Omental fat pad (tissue), 3 donors: ENCODE measurements at regions not wholly inside any gene's neighbourhood (a gene's known extent, or its start where the extent isn't known, plus 50 kb on each side); places are given as distances from the start of the nearest gene placed in this dataset.

ENCODE experiments used
- ATAC-seq: fragments of 150-250 bp; one replicate; pipeline ENCODE4 v1.9.1; 2016; ENCODE audit warnings: mild to moderate bottlenecking, moderate library complexity; ENCODE audit not compliant: low FRiP score
- DNase-seq: peaks from one replicate; pipeline ENCODE4 v3.0.0-alpha.2; 2019; ENCODE audit warnings: low spot score
- CTCF ChIP-seq, 3 donors: fragments of 450-650 bp; IDR thresholded peaks; one replicate each; pipeline ENCODE4 v1.5.1; 2016 to 2017; ENCODE audit warnings: antibody characterized with exemption in 3 of 3, mild to moderate bottlenecking in 3 of 3, moderate library complexity in 2 of 3

DNA sequence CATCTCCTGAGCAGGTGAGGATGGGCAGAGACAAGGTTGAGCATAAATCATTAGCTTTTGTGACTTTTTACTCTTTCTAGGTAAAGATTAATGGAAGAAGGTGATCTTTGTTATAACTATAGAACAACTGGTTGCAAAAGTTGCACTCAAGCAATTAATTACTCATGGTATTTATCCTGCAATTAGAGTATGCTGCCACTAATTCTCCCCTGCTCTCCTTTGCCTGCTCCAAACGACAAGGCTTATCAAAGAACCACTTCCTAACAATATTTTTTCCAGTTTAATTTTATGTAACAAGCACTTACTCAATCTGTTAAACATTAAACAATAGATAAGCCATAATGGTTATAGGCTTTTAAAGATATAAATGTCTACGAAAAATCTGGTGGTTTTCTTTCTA lies 189.9 kb upstream of the PELI2 start:
- no peak for ATAC-seq
- no peak for TF ChIP-seq CTCF (IDR thresholded peaks at IDR 0.05)
- no peak for DNase-seq

GRCh38 chr14:55929136-55929535 lies 189.1 kb upstream of the PELI2 start:
- no peak for ATAC-seq
- DNase-seq = no peak
- TF ChIP-seq CTCF (IDR thresholded peaks at IDR 0.05) = no peak

DNA sequence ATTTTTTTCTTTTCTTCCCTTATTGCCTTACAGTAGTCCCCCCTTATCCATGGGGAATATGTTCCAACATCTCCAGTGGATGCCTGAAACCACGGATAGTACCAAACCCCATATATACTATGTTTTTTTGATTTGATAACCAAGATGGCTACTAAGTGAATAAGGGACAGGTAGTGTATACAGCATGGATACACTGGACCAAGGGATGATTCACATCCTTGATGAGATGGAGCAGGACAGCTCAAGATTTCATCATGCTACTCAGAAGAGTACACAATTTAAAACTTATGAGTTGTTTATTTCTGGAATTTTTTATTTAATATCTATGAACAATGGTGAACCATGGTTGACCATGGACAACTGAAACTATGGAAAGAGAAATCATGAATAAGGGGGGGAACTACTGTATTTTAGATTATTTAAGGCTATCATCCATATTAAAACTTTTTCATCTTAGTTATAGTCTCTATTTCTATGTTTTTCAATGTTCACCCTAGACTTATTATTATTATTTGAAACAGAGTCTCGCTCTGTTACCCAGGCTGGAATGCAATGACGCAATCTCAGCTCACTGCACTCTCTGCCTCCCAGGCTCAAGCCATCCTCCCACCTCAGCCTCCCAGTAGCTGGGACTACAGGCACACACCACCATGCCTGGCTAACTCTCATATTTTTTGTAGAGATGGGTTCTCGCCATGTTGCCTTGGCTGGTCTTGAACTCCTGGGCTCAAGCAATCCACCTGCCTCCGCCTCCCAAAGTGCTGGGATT lies 188.0 kb upstream of the PELI2 start:
- DNase-seq (no peak), ATAC-seq (no peak)
- TF ChIP-seq CTCF (IDR thresholded peaks at IDR 0.05) = no peak

- TF ChIP-seq CTCF (IDR thresholded peaks at IDR 0.05) = no peak
- no peak for DNase-seq
- no peak for ATAC-seq
Observed at GRCh38 chr14:55936691-55937090, 181.5 kb upstream of the PELI2 start.

- ATAC-seq (no peak), DNase-seq (no peak)
- no peak for TF ChIP-seq CTCF (IDR thresholded peaks at IDR 0.05)
Observed at GRCh38 chr14:55938249-55938791, 179.9 kb upstream of the PELI2 start.

GRCh38 chr14:55942076-55942654 lies 176.0 kb upstream of the PELI2 start:
- ATAC-seq (no peak), DNase-seq (no peak)
- TF ChIP-seq CTCF (IDR thresholded peaks at IDR 0.05) = no peak

GRCh38 chr14:55942826-55943225 lies 175.4 kb upstream of the PELI2 start:
- DNase-seq (no peak), ATAC-seq (no peak)
- no peak for TF ChIP-seq CTCF (IDR thresholded peaks at IDR 0.05)
